Putamen (tissue), 1 donor: ENCODE measurements at regions not wholly inside any gene's neighbourhood (a gene's known extent, or its start where the extent isn't known, plus 50 kb on each side); places are given as distances from the start of the nearest gene placed in this dataset.
"Not testable (repeated sequence)": the region's sequence is repeated elsewhere in the genome, so short reads cannot be mapped to it uniquely, and the experiment has no call there.

ENCODE experiments used
- DNase-seq: peaks from one replicate; pipeline ENCODE4 v3.0.0-alpha.2; 2016; ENCODE audit warnings: low spot score

GRCh38 chr6:118719351-118720124, 68.1 kb upstream of the CEP85L start:
- no peak for DNase-seq

GRCh38 chr6:118718903-118719302, 67.5 kb upstream of the CEP85L start:
- no peak for DNase-seq

- DNase-seq, result no peak
Observed at GRCh38 chr6:118718297-118718696, 66.9 kb upstream of the CEP85L start.

- no peak for DNase-seq
Observed at GRCh38 chr6:118717106-118717505, 65.7 kb upstream of the CEP85L start.

- DNase-seq, result not testable (repeated sequence)
Observed at GRCh38 chr6:118715907-118716306, 64.5 kb upstream of the CEP85L start.

- no peak for DNase-seq
Observed at GRCh38 chr6:118715376-118715775, 64.0 kb upstream of the CEP85L start.

- DNase-seq, result no peak
Observed at GRCh38 chr6:118714756-118715155, 63.4 kb upstream of the CEP85L start.

GRCh38 chr6:118712969-118713368, 61.6 kb upstream of the CEP85L start:
- no peak for DNase-seq

GRCh38 chr6:118710616-118711015, 59.2 kb upstream of the CEP85L start:
- DNase-seq, result no peak

- no peak for DNase-seq
Observed at GRCh38 chr6:118709859-118710350, 58.5 kb upstream of the CEP85L start.

- no peak for DNase-seq
Observed at GRCh38 chr6:118708744-118709143, 57.4 kb upstream of the CEP85L start.

- no peak for DNase-seq
Observed at GRCh38 chr6:118708055-118708454, 56.7 kb upstream of the CEP85L start.

GRCh38 chr6:118706702-118707101, 55.3 kb upstream of the CEP85L start:
- DNase-seq, result no peak

- DNase-seq, result no peak
Observed at GRCh38 chr6:118705544-118706491, 54.4 kb upstream of the CEP85L start.

- DNase-seq, result no peak
Observed at GRCh38 chr6:118704915-118705314, 53.5 kb upstream of the CEP85L start.

- DNase-seq, result not testable (repeated sequence)
Observed at GRCh38 chr6:118701260-118701659, 49.9 kb upstream of the CEP85L start.
